Activated naive CD8-positive, alpha-beta T cell treated with anti-CD3 and anti-CD28 coated beads, Interleukin-2, amount 10 ng/mL, durations not matched to agents 7 days and 5 days (primary cell): ENCODE measurements at regions not wholly inside any gene's neighbourhood (a gene's known extent, or its start where the extent isn't known, plus 50 kb on each side); places are given as distances from the start of the nearest gene placed in this dataset.

Source experiments
- ATAC-seq: fragments of 150-1000 bp; cut with Tn5 transposase; one replicate; pipeline ENCODE4 v1.10.0; 2021; ENCODE audit warnings: low read depth, moderate library complexity
- POLR2A ChIA-PET: fragments of 350-600 bp; sonication (Branson Sonifier 250); formaldehyde crosslinking; loops from one replicate; lab custom pipeline; 2021; ENCODE audit warnings: antibody characterized with exemption; lab: Charles Lee
- DNase-seq: peaks from one replicate; pipeline ENCODE4 v3.0.0; 2021
- H3K27ac Mint-ChIP-seq: one replicate; pipeline ENCODE4 v1.8.0; 2022; ENCODE audit warnings: mild to moderate bottlenecking, mixed read lengths
- H3K27me3 Mint-ChIP-seq: one replicate; pipeline ENCODE4 v1.8.0; 2022; ENCODE audit warnings: mild to moderate bottlenecking, moderate library complexity, mixed read lengths
- H3K36me3 Mint-ChIP-seq: one replicate; pipeline ENCODE4 v1.8.0; 2021; ENCODE audit warnings: mild to moderate bottlenecking, mixed read lengths
- H3K4me1 Mint-ChIP-seq: one replicate; pipeline ENCODE4 v1.8.0; 2021; ENCODE audit warnings: mixed read lengths
- H3K4me3 Mint-ChIP-seq: one replicate; pipeline ENCODE4 v1.8.0; 2022; ENCODE audit warnings: mild to moderate bottlenecking, moderate library complexity, mixed read lengths
- H3K9me3 Mint-ChIP-seq: one replicate; pipeline ENCODE4 v1.8.0; 2021; ENCODE audit warnings: mixed read lengths

DNA sequence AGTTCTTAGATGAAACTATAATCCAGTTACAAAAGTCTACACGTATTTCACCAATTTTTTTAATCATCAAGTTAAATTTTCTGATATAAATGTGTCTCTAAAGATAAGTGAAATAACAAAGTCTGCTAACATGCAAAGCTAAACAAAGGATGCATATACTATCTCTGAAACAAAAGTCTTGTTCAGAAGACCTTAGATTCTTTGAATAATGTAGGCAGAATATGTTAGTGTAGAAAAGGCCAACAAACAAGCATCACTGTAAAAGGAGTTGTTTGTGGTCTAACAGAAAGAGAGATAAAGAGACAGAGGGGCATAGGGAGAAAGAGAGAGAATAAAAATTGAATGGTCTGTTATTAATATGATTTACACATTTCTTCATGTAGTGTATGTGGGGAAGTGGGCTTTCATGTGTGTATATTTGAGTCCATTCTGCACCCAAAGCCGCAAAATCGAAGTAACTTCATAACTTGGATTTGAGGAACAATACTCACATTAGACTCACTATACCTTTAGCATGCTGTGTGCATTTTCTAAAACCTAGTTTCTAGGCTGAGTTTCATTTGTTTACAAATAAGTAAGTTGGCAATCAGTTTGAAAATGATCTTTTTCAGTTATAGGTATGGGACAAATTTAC lies 734.8 kb upstream of the REG3G start:
- no peak for ATAC-seq
- Mint-ChIP-seq H3K36me3 (no peaks in the 10 kb centered on the region), H3K9me3 (peaks cover 1% of the 10 kb centered on the region), H3K4me1 (no peaks in the 10 kb centered on the region), H3K27ac (no peak overlapping the region), H3K4me3 (no peak overlapping the region), H3K27me3 (no peaks in the 10 kb centered on the region)
- POLR2A ChIA-PET: no interaction called here
- DNase-seq: no peak

DNA sequence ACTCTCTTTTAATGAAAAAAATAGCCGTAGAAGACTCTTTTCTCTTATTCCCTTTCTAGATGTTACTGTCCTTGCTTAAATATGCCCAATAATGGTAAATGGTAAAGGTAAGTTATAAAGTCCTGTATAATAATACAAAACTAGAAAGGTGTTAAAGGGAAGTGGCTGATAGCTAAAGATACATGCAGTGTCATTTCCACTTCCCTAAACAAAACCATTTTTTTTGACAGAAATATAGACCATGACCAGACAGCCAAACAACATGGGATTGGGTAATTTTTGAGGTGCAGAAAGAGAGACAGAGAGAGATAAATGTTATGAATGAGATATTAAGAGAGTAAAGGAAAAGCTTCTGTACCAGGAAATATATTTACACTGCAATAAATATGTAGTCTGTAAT lies 731.7 kb upstream of the REG3G start:
- no peak overlapping the region for H3K27ac Mint-ChIP-seq
- ATAC-seq (no peak), DNase-seq (no peak)
- no peaks in the 10 kb centered on the region for H3K4me1 Mint-ChIP-seq
- H3K9me3 Mint-ChIP-seq: peaks cover 1% of the 10 kb centered on the region
- no peak overlapping the region for H3K4me3 Mint-ChIP-seq
- H3K36me3 Mint-ChIP-seq: no peaks in the 10 kb centered on the region
- H3K27me3 Mint-ChIP-seq: no peaks in the 10 kb centered on the region
- POLR2A ChIA-PET: no interaction called here

DNA sequence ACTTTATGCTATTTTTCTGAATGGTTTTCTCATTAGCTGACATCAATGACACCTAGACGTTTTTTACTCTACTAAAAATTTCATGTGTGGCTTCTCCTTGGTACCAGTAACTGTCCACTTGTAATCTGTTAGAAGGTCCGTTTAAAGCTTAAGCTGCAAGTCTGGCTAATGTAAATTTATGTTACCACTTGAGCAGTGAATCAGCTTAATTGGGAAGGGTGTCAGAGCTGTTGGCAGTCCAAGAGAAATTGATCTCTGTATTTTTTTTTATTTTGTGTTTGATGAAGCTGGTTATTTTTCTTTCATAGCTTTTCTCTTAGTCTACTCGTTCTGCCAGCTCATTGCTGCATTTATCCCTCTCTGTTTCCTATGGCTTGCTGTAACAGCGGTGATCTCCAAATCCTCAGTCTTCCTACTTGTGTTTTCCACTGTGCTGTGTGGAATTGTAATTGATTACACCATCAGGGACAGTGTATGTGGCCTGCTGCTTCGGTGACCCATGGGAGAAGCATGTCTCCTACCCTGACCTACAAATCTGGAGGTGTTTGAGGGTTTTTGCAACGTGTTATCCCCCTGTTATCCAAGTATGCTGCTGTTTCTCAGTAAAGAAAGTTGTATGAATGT lies 724.2 kb upstream of the REG3G start:
- POLR2A ChIA-PET: no interaction called here
- Mint-ChIP-seq H3K27me3 (no peaks in the 10 kb centered on the region), H3K27ac (no peak overlapping the region), H3K9me3 (peaks cover 2% of the 10 kb centered on the region), H3K4me1 (no peaks in the 10 kb centered on the region), H3K36me3 (no peaks in the 10 kb centered on the region), H3K4me3 (no peak overlapping the region)
- ATAC-seq: no peak
- DNase-seq: no peak

DNA sequence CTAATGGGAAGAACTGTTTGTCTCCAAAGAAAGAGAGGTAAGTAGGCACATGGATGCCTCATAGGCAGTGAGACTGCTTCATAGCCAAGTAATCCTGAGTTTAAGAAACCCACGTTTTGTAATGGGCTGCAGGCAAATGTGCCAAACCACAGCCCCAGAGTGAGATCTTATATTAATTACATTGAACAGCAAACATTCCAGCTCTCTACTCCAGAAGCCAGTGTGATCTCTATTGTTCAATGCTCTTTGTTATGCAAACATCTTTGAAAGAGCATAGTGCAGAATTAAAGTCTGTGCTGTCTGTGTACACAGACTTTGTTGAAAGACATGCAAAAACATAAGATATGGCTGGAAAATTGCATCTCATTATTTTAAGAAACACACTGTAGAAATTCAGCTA lies 720.8 kb upstream of the REG3G start:
- H3K27ac Mint-ChIP-seq: no peak overlapping the region
- DNase-seq: no peak
- no peaks in the 10 kb centered on the region for H3K4me1 Mint-ChIP-seq
- H3K36me3 Mint-ChIP-seq: no peaks in the 10 kb centered on the region
- H3K4me3 Mint-ChIP-seq: no peak overlapping the region
- POLR2A ChIA-PET: no interaction called here
- peaks cover 4% of the 10 kb centered on the region for H3K9me3 Mint-ChIP-seq
- ATAC-seq: no peak
- H3K27me3 Mint-ChIP-seq: no peaks in the 10 kb centered on the region

DNA sequence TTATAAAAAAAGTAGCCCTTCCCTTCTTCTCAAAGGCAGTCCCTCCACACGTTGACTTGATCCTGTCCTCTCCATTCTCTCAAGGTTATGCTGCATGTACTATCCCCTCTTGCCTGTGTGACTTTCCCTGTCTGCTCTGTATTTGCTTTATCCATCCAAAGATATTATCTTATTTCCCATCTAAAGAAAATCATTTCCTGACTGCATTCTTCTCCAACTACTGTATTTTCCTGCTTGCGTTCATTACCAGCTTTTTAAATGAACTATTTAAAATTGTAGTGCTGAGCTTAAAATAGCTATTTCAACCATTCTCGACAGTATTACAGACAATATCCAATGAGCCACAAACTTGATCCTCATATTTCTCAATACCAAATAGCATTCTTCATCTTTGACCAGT lies 716.0 kb upstream of the REG3G start:
- H3K4me3 Mint-ChIP-seq: no peak overlapping the region
- POLR2A ChIA-PET: no interaction called here
- H3K27ac Mint-ChIP-seq: no peak overlapping the region
- H3K36me3 Mint-ChIP-seq: no peaks in the 10 kb centered on the region
- no peaks in the 10 kb centered on the region for H3K27me3 Mint-ChIP-seq
- ATAC-seq (no peak), DNase-seq (no peak)
- H3K4me1 Mint-ChIP-seq: no peaks in the 10 kb centered on the region
- H3K9me3 Mint-ChIP-seq: peaks cover 8% of the 10 kb centered on the region

DNA sequence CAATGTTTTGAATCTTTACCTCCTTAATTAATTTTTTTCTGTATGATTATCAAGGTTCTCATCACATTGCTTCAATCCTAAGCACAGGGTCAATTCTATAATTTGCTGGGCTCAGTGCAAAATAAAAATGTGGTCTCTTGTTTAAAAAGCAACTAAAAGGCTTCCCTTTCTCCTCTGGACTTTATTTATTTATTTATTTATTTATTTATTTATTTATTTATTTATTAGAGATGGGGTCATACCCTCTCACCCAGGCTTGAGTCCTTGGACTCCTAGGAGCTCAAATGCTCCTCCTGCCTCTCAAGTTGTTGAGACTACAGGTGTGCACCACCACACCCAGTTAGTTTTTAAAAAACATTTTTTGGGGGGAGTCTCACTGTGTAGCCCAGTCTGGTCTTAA lies 710.1 kb upstream of the REG3G start:
- Mint-ChIP-seq H3K27me3 (no peaks in the 10 kb centered on the region), H3K4me3 (no peak overlapping the region), H3K27ac (no peak overlapping the region), H3K36me3 (no peaks in the 10 kb centered on the region), H3K9me3 (peaks cover 7% of the 10 kb centered on the region), H3K4me1 (no peaks in the 10 kb centered on the region)
- DNase-seq: no peak
- no peak for ATAC-seq
- POLR2A ChIA-PET: no interaction called here

DNA sequence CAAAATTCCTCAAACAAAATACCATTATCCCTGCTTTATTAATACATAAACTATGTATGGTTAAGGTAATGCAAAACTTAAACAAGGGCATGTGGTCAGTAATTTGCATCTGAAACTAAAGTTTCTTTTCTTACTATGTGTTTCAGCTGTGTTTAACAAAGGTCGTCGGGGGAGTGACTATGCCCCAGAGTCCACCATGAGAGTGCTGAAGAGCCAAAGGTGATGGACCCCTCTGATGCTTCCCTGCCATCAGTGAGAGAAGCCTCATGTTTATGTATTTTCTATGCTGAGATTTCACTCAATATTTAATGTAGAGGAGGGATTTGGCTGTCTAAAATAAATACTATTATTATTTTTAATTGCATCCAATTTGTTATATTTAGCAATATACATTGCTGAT lies 707.2 kb upstream of the REG3G start:
- DNase-seq: no peak
- Mint-ChIP-seq H3K36me3 (no peaks in the 10 kb centered on the region), H3K27me3 (no peaks in the 10 kb centered on the region), H3K4me3 (no peak overlapping the region), H3K4me1 (no peaks in the 10 kb centered on the region), H3K27ac (no peak overlapping the region), H3K9me3 (peaks cover 2% of the 10 kb centered on the region)
- POLR2A ChIA-PET: no interaction called here
- no peak for ATAC-seq

DNA sequence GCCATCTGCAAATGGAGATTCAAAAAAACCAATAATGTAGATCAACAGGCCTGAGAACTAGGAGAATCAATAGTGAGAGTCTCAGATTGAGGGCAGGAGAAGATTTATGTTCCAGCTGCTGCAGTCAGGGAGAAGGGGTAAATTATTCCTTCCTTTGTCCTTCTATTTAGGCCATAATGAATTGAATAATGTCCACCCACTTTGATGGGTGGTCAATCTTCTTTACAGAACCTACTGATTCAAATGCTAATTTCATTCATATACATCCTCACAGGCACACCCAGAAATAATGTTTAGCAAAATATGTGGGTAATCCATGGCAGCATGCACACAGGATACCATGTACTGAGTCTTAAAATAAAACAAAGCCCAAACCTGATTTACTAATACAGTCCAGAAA lies 695.3 kb upstream of the REG3G start:
- Mint-ChIP-seq H3K27me3 (no peaks in the 10 kb centered on the region), H3K27ac (no peak overlapping the region), H3K9me3 (peaks cover 3% of the 10 kb centered on the region), H3K4me1 (no peaks in the 10 kb centered on the region), H3K36me3 (no peaks in the 10 kb centered on the region), H3K4me3 (no peak overlapping the region)
- POLR2A ChIA-PET: no interaction called here
- no peak for DNase-seq
- no peak for ATAC-seq

DNA sequence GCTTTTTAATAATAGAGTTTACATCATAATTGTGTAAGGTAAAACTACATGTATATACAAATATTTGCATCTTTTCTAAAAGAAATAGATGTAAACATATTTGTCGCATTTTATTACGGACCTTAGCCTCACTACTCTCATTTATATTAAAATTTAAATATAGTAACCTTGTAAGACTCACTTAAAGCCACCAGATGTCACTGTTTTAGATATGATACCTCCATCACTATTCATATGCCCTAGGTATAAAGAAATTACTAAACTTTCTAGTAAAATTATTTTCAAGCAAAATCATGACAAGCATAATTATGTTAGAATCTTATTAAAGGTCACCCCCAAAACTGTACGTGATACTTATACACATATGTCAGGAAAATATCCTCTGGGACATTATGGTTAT lies 674.3 kb upstream of the REG3G start:
- H3K4me1 Mint-ChIP-seq: no peaks in the 10 kb centered on the region
- H3K27me3 Mint-ChIP-seq: no peaks in the 10 kb centered on the region
- POLR2A ChIA-PET: no interaction called here
- no peak overlapping the region for H3K27ac Mint-ChIP-seq
- DNase-seq: no peak
- no peaks in the 10 kb centered on the region for H3K36me3 Mint-ChIP-seq
- ATAC-seq: no peak
- no peak overlapping the region for H3K4me3 Mint-ChIP-seq
- H3K9me3 Mint-ChIP-seq: peaks cover 12% of the 10 kb centered on the region

DNA sequence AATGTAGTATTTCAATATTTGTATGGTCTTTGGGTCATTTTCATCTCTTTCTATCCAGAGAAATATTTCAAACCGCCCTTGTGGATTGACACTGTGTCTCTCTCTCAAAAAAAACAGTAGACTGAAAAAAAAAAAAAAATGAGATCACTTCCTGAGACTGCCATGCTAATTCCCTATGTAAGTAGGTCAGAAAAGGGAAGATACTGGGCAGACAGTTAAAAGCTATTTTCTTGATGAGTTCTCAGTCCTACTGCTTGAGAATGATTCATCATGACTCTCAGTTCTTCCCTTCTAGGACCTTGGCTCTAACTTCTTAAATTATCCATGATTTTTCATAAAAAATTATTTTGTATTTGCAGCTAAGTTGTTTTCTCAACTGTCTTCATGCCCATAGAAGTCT lies 672.3 kb upstream of the REG3G start:
- no peak overlapping the region for H3K4me3 Mint-ChIP-seq
- no peaks in the 10 kb centered on the region for H3K36me3 Mint-ChIP-seq
- no peak overlapping the region for H3K27ac Mint-ChIP-seq
- ATAC-seq (no peak), DNase-seq (no peak)
- POLR2A ChIA-PET: no interaction called here
- peaks cover 15% of the 10 kb centered on the region for H3K9me3 Mint-ChIP-seq
- no peaks in the 10 kb centered on the region for H3K27me3 Mint-ChIP-seq
- no peaks in the 10 kb centered on the region for H3K4me1 Mint-ChIP-seq

DNA sequence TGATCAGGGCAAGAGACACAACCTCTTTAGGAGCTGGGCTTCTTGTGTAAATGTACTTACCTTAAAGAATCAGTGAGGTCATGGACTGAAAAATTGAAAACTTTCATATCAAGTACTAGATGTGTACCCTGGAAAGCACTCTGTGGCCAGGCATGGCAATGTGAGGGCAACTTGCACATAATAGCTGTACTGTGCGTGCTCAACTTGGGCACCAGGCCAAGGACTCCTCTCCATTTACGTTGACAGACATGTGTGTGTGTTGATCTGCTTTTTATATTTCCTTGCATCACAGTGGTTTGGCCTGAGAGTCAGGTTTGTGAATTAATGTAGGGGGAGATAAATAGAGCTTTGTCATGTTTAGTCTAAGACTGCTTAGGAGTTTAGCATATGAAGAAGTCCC lies 669.5 kb upstream of the REG3G start:
- Mint-ChIP-seq H3K27ac (no peak overlapping the region), H3K4me1 (no peaks in the 10 kb centered on the region), H3K36me3 (no peaks in the 10 kb centered on the region), H3K27me3 (no peaks in the 10 kb centered on the region), H3K9me3 (peaks cover 12% of the 10 kb centered on the region), H3K4me3 (no peak overlapping the region)
- POLR2A ChIA-PET: no interaction called here
- ATAC-seq (no peak), DNase-seq (no peak)

DNA sequence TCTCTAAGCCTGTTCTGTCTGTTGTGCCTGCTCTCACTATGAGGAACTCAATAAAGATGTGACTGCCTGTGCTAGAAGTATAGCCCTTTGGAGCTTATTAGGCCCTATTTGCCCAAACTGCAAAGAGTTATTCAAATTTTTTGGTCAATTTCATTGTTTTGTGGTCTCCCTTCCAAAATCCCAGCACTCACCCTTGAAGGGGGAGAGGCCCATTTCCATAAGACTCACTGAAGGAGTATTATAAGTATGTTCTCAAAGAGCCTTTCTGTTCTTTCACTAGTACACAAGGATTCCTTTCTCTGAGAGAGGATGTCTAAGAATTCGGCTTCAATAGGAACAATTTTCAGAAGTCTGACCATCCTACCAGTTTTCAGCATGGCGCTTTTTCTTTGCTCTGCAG lies 641.9 kb upstream of the REG3G start:
- Mint-ChIP-seq H3K4me1 (no peaks in the 10 kb centered on the region), H3K36me3 (no peaks in the 10 kb centered on the region)

DNA sequence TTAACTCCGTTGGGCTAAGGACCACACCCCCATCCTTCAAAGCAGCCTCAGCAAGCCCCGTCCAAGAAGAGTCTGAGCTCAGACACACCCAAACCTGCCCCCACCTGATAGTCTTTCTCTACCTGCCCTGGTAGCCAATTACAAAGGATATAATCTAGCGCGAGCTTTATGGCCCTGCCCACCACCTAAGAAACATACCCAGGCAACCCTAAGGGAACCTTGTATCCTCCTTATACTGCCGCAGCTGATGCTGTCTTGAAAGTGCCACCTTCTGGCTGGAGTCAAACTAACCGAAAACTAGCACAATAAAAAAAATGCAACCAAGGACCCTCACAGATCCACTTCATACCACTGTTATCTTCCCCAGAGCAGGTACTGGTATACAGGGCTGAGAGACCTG lies 628.3 kb upstream of the REG3G start:
- no peaks in the 10 kb centered on the region for H3K27me3 Mint-ChIP-seq
- H3K27ac Mint-ChIP-seq: no peak overlapping the region
- H3K36me3 Mint-ChIP-seq: no peaks in the 10 kb centered on the region
- POLR2A ChIA-PET: no interaction called here
- no peak overlapping the region for H3K4me3 Mint-ChIP-seq
- H3K4me1 Mint-ChIP-seq: no peaks in the 10 kb centered on the region
- DNase-seq (no peak), ATAC-seq (no peak)
- peaks cover 11% of the 10 kb centered on the region for H3K9me3 Mint-ChIP-seq

More for the DNA sequence above, 641.9 kb upstream of the REG3G start:
- Mint-ChIP-seq H3K27me3 (no peaks in the 10 kb centered on the region), H3K4me3 (no peak overlapping the region), H3K27ac (no peak overlapping the region), H3K9me3 (peaks cover 5% of the 10 kb centered on the region)
- no peak for ATAC-seq
- DNase-seq: no peak
- POLR2A ChIA-PET: no interaction called here

DNA sequence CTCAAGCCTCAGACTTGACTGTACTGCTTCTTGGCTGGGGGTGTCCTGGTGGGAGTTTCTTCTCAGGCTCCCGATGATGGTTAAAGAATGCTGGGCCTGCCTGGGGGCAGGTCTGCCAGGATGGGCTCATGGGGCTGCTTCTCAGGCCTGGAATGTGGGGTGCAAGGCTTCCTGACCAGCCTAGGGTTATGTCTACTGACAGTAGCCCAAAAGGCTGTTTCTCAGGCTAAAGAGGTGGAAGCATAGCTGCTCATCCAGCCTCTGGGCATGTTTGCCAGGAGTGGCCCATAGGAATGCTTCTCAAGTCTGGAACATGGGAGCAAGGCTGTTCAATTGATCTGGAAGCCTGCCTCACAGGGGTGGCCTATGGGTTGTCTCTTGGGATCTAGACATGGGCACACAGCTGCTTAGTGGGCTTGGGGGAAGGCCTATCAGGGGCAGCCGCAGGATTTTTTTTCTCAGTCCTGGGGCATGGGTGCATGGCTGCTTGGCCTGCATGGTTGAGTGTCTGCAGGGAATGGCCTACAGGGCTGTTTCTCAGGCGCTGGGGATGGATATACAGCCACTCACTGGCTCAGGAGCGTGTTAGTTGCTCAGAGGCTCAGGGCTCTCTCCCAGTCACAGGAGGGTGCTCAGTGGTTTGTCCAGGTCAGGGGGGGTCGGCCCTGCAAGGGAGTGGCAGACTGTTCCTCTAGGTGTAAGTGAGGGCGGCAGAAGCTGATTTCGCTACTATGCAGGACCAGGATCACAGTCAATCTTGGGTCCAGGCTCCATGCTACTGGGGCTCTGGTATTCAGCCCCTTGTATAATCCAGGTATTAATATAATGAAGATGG lies 617.3 kb upstream of the REG3G start:
- Mint-ChIP-seq H3K9me3 (peaks cover 10% of the 10 kb centered on the region), H3K27me3 (no peaks in the 10 kb centered on the region), H3K4me3 (no peak overlapping the region), H3K4me1 (no peaks in the 10 kb centered on the region), H3K36me3 (no peaks in the 10 kb centered on the region), H3K27ac (no peak overlapping the region)
- no peak for DNase-seq
- POLR2A ChIA-PET: no interaction called here
- no peak for ATAC-seq
